Epithelial cell of proximal tubule (primary cell): ENCODE measurements at regions not wholly inside any gene's neighbourhood (a gene's known extent, or its start where the extent isn't known, plus 50 kb on each side); places are given as distances from the start of the nearest gene placed in this dataset.
"Not testable (repeated sequence)": the region's sequence is repeated elsewhere in the genome, so short reads cannot be mapped to it uniquely, and the experiment has no call there.

Experiments used
- DNase-seq: peaks from one replicate; pipeline ENCODE4 v3.0.0-alpha.2; 2011; ENCODE audit warnings: low read depth
- H3K4me3 ChIP-seq: 2 replicates; pipeline ENCODE4 v1.5.1; 2011; ENCODE audit warnings: low read depth, mild to moderate bottlenecking, low read length
- TF ChIP-seq, protein P1 (sequence below): conservative IDR thresholded peaks from 2 replicates; pipeline ENCODE4 v1.5.1; 2012; ENCODE audit warnings: low read depth, mild to moderate bottlenecking, low read length

GRCh38 chr13:83088858-83089257 is 793.4 kb downstream of the SLITRK1 start:
- TF ChIP-seq, protein P1, sequence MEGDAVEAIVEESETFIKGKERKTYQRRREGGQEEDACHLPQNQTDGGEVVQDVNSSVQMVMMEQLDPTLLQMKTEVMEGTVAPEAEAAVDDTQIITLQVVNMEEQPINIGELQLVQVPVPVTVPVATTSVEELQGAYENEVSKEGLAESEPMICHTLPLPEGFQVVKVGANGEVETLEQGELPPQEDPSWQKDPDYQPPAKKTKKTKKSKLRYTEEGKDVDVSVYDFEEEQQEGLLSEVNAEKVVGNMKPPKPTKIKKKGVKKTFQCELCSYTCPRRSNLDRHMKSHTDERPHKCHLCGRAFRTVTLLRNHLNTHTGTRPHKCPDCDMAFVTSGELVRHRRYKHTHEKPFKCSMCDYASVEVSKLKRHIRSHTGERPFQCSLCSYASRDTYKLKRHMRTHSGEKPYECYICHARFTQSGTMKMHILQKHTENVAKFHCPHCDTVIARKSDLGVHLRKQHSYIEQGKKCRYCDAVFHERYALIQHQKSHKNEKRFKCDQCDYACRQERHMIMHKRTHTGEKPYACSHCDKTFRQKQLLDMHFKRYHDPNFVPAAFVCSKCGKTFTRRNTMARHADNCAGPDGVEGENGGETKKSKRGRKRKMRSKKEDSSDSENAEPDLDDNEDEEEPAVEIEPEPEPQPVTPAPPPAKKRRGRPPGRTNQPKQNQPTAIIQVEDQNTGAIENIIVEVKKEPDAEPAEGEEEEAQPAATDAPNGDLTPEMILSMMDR, result no peak
- DNase-seq, result no peak
- no peak overlapping the region for H3K4me3 ChIP-seq

DNA sequence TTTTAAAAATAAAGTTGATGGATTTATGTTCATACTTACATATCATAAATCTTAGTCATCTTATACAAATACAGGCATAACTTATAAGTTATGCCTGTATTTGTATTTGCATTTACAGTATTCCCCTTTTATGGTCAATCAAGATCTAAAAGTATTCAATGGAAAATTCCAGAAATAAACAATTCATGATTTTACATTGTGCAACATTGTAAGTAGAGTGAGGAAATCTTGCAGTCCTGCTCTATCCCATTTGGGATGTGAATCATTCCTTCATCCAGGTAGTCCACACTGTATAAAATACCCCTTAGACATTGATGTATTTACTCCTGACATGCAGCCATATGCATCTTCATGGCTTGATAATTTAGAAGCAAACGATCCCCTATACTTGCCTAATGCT is 795.3 kb downstream of the SLITRK1 start:
- DNase-seq, result no peak
- TF ChIP-seq, protein P1, result no peak
- no peak overlapping the region for H3K4me3 ChIP-seq

- TF ChIP-seq, protein P1, result no peak
- no peak overlapping the region for H3K4me3 ChIP-seq
- no peak for DNase-seq
Measured at GRCh38 chr13:83086088-83086487, 796.2 kb downstream of the SLITRK1 start.

- no peak overlapping the region for H3K4me3 ChIP-seq
- DNase-seq, result no peak
- TF ChIP-seq, protein P1, result no peak
Measured at GRCh38 chr13:83085186-83085900, 796.9 kb downstream of the SLITRK1 start.

GRCh38 chr13:83077499-83077898 is 804.8 kb downstream of the SLITRK1 start:
- DNase-seq, result no peak
- TF ChIP-seq, protein P1, result no peak
- no peak overlapping the region for H3K4me3 ChIP-seq

DNA sequence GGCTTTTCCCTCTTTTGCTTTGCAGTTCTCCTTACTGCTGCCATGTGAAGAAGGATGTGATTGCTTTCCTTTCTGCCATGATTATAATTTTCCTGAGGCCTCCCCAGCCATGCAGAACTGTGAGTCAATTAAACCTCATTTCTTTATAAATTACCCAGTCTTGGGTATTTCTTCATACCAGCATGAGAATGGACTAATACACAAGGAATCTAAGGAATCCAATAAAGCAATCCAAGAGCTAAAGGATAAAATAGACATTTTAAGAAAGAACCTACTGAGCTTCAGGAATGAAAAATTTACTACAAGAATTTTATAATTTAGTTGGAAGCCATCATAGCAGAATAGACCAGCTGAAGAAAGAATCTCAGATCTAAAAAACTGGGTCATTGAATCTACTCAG is 808.3 kb downstream of the SLITRK1 start:
- peak; percentile 54 for DNase-seq

DNA sequence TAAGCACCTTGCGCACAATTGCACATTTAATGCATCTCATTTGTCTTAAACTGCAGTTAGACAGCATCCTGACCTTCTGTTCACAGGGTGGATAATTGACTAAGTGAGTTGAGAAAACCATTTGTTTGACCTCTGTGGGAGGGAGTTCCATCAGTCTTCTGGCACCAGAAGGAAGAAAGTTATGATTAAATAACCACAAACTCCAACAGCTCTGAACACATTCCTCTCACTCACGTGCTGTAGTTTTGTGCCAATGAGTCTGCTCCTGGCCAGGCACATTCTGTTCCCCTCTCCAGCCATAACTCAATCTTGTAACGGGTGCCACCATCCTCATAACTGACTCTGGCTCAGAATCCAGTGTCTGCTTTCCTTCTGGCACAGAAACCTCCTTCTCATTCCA is 817.2 kb downstream of the SLITRK1 start:
- peak; percentile 68 for DNase-seq
- H3K4me3 ChIP-seq, result no peak overlapping the region
- TF ChIP-seq, protein P1, result no peak

More for the DNA sequence above, 808.3 kb downstream of the SLITRK1 start:
- not testable (repeated sequence) for H3K4me3 ChIP-seq
